PFSK-1 (cell line): ENCODE measurements at regions not wholly inside any gene's neighbourhood (a gene's known extent, or its start where the extent isn't known, plus 50 kb on each side); places are given as distances from the start of the nearest gene placed in this dataset.

Experiments used
- FOXP2 ChIP-seq: optimal IDR thresholded peaks from 2 replicates; pipeline ENCODE3; 2011; ENCODE audit warnings: borderline replicate concordance, control low read depth, inconsistent platforms; ENCODE audit not compliant: insufficient read depth; ENCODE audit errors: extremely low read length, extremely low read depth
- POLR2AphosphoS5 ChIP-seq: IDR thresholded peaks from 2 replicates; pipeline ENCODE4 v1.6.1; 2012; ENCODE audit warnings: low read depth, mild to moderate bottlenecking, control low read depth, low read length, moderate library complexity
- SIN3A ChIP-seq: IDR thresholded peaks from 2 replicates; pipeline ENCODE4 v1.6.1; 2012; ENCODE audit warnings: mild to moderate bottlenecking, low read length, moderate library complexity, borderline replicate concordance; ENCODE audit not compliant: insufficient read depth
- TAF1 ChIP-seq: IDR thresholded peaks from 2 replicates; pipeline ENCODE4 v1.6.1; 2012; ENCODE audit warnings: low read length, control low read depth, borderline replicate concordance; ENCODE audit not compliant: insufficient read depth
- TF ChIP-seq, protein P1 (sequence below), 2 experiments: IDR thresholded peaks; 2 replicates each; pipeline versions ENCODE4 v1.6.1 to v1.8.0; 2011 to 2012; ENCODE audit warnings: low read depth in 2 of 2, low read length in 2 of 2, control low read depth in 1 of 2, inconsistent platforms in 1 of 2, mild to moderate bottlenecking in 1 of 2, moderate library complexity in 1 of 2; ENCODE audit not compliant: insufficient read depth in 1 of 2

DNA sequence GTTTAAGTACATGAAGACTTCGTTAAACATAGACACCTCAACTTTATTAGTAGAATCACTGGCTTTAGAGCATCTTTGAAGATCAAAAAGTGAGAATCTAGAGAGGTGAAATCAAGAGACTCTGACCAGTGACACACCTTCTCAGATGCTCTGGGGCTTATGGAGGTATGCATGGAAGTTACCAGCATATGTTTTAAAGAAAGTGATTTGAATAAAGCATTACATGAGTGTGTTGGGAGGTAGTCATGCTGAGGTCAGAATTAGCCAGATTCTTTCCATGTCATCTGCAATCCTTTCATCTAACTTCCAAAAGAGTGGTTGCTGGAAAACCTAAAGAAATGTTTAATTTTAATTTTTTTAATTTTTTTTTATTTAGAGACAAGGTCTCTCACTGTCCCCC lies 658.0 kb upstream of the GOLIM4 start:
- TF ChIP-seq POLR2AphosphoS5 (no peak), FOXP2 (no peak), SIN3A (no peak), TAF1 (no peak)
- TF ChIP-seq, protein P1, sequence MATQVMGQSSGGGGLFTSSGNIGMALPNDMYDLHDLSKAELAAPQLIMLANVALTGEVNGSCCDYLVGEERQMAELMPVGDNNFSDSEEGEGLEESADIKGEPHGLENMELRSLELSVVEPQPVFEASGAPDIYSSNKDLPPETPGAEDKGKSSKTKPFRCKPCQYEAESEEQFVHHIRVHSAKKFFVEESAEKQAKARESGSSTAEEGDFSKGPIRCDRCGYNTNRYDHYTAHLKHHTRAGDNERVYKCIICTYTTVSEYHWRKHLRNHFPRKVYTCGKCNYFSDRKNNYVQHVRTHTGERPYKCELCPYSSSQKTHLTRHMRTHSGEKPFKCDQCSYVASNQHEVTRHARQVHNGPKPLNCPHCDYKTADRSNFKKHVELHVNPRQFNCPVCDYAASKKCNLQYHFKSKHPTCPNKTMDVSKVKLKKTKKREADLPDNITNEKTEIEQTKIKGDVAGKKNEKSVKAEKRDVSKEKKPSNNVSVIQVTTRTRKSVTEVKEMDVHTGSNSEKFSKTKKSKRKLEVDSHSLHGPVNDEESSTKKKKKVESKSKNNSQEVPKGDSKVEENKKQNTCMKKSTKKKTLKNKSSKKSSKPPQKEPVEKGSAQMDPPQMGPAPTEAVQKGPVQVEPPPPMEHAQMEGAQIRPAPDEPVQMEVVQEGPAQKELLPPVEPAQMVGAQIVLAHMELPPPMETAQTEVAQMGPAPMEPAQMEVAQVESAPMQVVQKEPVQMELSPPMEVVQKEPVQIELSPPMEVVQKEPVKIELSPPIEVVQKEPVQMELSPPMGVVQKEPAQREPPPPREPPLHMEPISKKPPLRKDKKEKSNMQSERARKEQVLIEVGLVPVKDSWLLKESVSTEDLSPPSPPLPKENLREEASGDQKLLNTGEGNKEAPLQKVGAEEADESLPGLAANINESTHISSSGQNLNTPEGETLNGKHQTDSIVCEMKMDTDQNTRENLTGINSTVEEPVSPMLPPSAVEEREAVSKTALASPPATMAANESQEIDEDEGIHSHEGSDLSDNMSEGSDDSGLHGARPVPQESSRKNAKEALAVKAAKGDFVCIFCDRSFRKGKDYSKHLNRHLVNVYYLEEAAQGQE (IDR thresholded peaks at IDR 0.05; ENCODE audit: insufficient read depth in 1 of 2, low read depth in 2 of 2, low read length in 2 of 2): no peak

DNA sequence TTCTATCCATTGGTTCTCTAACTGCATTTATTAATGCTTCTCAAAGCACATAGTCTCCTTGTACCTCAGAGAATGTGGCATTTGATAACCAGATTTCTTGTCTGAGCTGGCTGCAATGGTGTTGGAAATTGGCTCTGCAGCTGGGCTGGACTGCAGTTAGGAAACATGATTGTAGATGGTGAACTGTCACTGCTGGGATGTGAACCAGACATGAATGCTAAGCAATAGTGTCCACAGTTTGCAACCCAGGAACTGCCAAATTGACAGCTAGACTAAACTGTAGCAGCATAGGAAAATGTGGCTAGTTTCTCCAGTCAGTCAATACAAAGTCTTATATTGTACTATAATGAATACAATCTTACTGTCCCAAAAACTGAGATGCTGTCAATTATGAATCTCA lies 656.6 kb upstream of the GOLIM4 start:
- TF ChIP-seq POLR2AphosphoS5: no peak
- TF ChIP-seq FOXP2: no peak

DNA sequence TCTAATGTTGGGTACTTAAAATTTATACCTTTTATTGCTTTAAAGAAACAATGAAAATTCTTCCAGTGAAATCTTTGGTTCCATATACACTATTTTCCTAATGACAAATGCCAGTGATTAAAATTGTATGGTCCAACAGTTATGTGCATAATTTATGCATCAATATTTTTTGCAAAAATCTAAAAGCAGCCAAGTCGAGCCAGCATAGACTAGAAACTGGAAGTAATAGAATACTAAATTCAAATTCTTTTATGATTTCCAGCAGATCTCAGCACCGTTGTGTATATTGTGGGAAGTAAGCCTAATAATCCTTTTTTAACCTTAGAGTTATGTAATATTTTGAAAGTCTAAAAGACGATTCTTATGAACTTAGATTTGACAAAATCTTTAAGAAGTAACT lies 652.0 kb upstream of the GOLIM4 start:
- TF ChIP-seq FOXP2 (no peak), POLR2AphosphoS5 (no peak), SIN3A (no peak), TAF1 (no peak)
- TF ChIP-seq, protein P1 (IDR thresholded peaks at IDR 0.05; ENCODE audit: insufficient read depth in 1 of 2, low read depth in 2 of 2, low read length in 2 of 2): no peak

DNA sequence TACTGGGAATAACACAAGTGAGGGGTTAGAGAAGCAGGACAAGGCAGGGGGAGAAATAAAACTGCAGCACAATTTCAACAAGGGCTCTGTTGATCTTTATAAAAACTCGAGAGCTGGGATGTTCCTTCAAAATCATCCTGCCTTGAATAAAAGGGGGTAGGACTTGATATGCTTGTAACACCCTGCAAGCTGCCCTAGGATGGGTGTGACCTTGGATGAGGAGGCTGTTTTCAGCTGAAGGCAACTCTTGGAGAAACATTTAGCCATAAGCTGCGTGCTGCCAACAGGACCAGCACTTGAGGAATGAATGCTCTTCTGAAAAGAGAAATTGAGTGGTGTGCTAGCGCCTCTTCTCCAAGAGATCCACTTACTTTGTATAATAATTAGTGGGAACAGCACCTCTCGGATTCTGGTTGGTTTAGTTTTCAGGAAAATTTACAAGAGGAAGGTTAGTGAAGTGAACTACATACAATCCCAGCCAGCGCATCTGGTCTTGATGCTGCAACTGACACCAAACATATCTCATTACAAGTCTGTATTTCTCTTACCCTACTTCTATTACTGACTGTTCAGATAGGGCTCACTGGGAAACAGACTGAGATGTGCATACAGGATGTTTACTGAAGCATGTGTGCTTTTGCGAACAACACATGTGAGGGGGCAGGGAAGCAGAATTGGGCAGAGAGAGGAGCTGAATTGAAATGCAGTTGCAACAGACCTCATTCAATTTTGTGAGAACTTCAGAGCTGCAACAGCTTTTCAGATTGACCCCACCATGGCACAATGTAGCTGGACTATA lies 643.0 kb upstream of the GOLIM4 start:
- TF ChIP-seq TAF1 (no peak), FOXP2 (peak; percentile 17)
- TF ChIP-seq, protein P1 (IDR thresholded peaks at IDR 0.05; ENCODE audit: insufficient read depth in 1 of 2, low read depth in 2 of 2, low read length in 2 of 2): no peak

DNA sequence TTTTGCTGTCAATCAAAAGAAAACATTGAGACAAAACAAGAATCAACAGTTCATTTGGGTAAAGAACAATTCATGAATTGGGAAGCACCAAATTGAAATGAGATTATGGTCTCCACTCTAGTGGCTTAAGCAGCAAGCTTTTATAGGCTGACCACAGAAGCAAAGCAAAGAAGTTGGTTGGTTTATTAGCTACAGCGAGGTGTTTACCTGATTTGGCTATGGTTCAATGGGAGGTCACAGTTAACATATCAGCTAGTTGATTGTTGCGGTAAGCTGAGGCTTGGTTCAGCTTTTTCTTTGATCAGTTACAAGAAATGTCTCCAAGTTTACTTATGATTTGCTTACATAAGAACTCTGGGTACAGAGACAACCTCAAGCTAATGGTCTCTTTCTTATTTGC lies 640.5 kb upstream of the GOLIM4 start:
- TF ChIP-seq POLR2AphosphoS5 (no peak), TAF1 (no peak), SIN3A (no peak), FOXP2 (no peak)
- TF ChIP-seq, protein P1 (IDR thresholded peaks at IDR 0.05; ENCODE audit: insufficient read depth in 1 of 2, low read depth in 2 of 2, low read length in 2 of 2): no peak
